GM18858 (cell line): ENCODE measurements at regions not wholly inside any gene's neighbourhood (a gene's known extent, or its start where the extent isn't known, plus 50 kb on each side); places are given as distances from the start of the nearest gene placed in this dataset.

Experiments
- ATAC-seq: cut with Tn5 transposase; IDR thresholded peaks from one replicate; pipeline ENCODE4 v1.9.1; 2021; ENCODE audit not compliant: unreplicated experiment

- ATAC-seq, result no peak
These were observed 94.7 kb upstream of the DMAC1 start for GRCh38 chr9:7894231-7894630.

- no peak for ATAC-seq
These were observed 93.4 kb upstream of the DMAC1 start for GRCh38 chr9:7892975-7893374.

- ATAC-seq, result no peak
These were observed 80.1 kb upstream of the DMAC1 start for GRCh38 chr9:7879551-7880245.

GRCh38 chr9:7871977-7872730, 72.6 kb upstream of the DMAC1 start:
- ATAC-seq, result no peak

- ATAC-seq, result no peak
These were observed 69.8 kb upstream of the DMAC1 start for GRCh38 chr9:7869340-7869739.

- ATAC-seq, result no peak
These were observed 62.6 kb upstream of the DMAC1 start for GRCh38 chr9:7862170-7862569.

GRCh38 chr9:7861086-7861485, 61.5 kb upstream of the DMAC1 start:
- ATAC-seq, result no peak

GRCh38 chr9:7860335-7860709, 60.7 kb upstream of the DMAC1 start:
- no peak for ATAC-seq

- ATAC-seq, result no peak
These were observed 60.2 kb upstream of the DMAC1 start for GRCh38 chr9:7859701-7860334.

GRCh38 chr9:7858166-7858565, 58.6 kb upstream of the DMAC1 start:
- ATAC-seq, result no peak

- no peak for ATAC-seq
These were observed 55.2 kb upstream of the DMAC1 start for GRCh38 chr9:7854763-7855162.
